Fibroblast of skin of abdomen (primary cell): ENCODE measurements at regions not wholly inside any gene's neighbourhood (a gene's known extent, or its start where the extent isn't known, plus 50 kb on each side); places are given as distances from the start of the nearest gene placed in this dataset.

Source experiments
- DNase-seq: peaks from one replicate; pipeline ENCODE4 v3.0.0-alpha.2; 2013

DNA sequence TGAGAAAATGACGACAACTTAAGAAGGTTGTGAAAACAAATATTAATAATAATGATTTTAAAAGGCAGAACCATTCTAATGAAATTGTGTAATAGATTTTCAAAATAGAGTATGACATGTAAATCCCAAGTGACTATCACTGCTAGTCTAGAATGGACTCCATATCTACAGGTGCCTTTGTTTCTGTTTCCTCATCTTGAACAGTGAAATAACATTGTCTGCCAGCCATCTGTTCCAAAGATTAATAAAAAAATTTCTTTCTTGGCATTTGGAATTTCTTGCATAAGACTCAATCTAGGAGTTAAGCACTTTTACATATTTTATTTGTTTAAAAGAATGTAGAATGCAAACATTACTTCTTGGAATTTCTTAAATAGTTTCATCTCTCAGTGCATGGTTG, 520.1 kb upstream of the ARGLU1 start:
- no peak for DNase-seq

- no peak for DNase-seq
These were observed 511.6 kb upstream of the ARGLU1 start for GRCh38 chr13:107079423-107080049.

DNA sequence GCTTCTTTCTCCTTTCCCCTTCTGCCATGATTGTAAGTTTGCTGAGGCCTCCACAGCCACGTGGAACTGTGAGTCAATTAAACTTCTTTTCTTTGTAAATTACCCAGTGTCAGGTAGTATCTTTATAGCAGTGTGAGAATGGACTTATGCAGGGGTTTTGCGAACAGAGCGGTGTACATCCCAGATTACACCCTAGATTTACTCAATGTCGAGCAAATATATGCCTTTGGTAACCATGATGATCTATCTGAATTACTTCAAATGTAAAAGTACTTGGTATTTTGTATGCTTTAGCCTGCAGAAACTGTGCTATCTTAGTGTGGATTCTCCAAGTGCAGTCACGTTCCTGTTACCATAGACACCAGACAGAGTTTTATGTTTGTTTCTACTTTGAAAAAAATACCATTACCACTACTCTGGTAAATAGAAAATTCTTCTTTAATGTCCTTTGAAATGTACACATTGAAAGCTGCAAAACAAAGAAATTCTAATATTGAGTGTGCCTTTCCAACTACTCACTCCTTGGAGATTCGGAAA, 510.4 kb upstream of the ARGLU1 start:
- no peak for DNase-seq

- DNase-seq: no peak
These were observed 508.9 kb upstream of the ARGLU1 start for GRCh38 chr13:107076801-107077200.

- DNase-seq: no peak
These were observed 507.6 kb upstream of the ARGLU1 start for GRCh38 chr13:107075576-107075975.

GRCh38 chr13:107070792-107071191, 502.9 kb upstream of the ARGLU1 start:
- DNase-seq: no peak

DNA sequence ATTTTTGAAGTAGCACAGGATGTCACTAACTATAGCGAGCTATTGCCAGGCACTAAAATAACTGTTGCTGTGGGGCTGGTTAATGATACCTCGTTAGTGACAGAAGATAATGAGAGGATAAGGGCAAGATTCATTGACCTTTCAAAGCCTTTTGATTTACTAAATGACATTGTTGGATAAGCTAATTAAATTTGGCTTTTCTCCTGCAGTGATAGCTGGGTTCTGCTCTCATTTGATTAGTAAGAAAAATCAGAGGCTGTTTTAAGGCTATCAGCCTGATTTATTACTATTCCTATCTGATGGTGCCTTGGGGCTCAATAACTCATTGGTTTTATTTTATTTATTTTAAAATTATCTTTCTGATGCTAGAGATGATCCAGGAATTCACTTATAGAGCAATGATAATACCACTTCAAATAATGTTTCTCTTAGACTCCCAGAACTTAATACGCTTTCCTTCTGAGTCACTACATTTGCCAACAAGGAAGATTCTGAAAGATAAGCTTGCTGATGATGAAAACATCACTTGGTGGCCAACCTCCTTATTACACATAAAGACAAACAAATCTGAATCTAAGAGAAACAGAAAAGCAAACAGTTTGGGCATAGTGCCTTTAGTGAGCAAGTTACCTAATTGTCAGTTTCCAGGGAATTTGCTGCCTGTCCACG, 501.3 kb upstream of the ARGLU1 start:
- DNase-seq: peak; percentile 5

DNA sequence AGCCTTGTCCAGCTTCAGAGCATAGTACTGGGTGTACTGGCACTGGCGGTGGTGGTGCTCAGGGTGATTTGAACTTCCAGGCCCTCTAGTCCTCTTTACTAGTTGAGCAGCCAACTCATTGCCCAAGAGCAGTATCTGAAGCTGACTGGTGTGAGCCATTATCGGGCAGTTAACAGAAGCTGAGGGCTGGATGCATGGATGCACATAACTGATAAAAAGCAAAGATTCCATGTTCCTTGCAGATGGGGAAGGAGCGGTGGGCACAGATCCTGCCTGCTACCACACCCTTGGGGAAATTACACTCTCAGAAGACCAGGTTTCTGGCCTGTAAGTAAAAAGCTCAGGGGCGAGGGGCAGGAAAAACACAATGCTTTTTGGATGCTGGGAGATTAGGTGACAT, 499.4 kb upstream of the ARGLU1 start:
- DNase-seq: no peak

- peak; percentile 84 for DNase-seq
These were observed 498.4 kb upstream of the ARGLU1 start for GRCh38 chr13:107066355-107066754.

DNA sequence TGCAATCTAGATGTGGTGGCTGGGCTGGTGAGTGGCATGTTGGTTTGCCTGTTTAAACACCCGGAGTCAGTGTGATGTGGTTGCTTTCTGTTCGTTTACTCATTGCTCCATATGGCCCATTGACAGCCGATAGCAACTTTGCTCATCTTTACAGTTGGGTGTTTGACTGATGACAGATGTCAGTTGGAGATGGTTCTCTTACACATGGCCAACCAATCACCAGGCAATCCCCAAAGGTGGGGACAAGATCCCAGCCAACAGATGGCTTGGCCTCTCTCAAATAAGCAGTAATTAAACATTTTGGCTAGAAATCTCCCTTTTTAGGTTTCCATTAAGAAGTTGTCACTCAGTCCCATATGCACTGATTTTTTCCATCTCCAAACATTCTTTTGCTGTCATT, 497.1 kb upstream of the ARGLU1 start:
- no peak for DNase-seq

- no peak for DNase-seq
These were observed 489.2 kb upstream of the ARGLU1 start for GRCh38 chr13:107057028-107057631.

DNA sequence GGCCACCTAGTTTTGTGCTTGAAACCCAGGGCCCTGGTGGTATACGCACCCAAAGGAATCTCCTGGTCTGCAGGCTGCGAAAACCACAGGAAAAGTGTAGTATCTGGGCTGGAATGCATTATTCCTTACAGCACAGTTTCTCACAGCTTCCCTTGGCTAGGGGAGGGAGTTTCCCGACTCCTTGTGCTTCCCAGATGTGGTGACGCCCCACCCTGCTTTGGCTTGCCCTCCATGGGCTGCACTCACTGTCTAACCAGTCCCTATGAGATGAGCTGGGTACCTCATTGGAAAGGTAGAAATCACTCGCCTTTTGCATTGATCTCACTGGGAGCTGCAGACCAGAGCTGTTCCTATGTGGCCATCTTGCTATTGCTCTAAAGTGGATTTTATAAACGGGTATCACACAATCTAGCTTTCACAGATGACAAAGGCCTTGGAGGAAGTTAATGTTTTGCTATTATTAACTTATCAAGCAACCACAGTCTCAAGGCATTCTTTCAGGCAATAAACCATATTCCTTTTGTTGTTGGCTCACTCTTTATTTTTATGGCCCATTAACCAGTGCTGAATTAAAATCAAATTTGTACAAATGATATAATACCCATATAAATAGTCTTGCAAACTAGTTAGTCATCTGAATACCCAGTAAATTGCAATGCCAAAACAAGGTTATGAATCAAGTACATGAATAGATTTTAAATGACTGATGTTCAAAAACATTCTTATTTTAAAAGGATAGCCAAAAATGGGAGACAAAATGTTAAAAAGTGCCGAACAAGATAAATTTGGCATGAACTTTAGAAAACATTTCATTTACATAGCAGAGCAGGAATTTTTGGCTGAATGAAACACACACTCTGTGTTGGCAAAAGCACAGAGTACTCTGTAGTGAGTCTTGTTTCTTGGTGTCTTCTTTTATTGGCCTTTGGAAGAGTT, 475.4 kb upstream of the ARGLU1 start:
- DNase-seq: peak; percentile 82

- peak; percentile 86 for DNase-seq
These were observed 467.8 kb upstream of the ARGLU1 start for GRCh38 chr13:107035778-107036177.

DNA sequence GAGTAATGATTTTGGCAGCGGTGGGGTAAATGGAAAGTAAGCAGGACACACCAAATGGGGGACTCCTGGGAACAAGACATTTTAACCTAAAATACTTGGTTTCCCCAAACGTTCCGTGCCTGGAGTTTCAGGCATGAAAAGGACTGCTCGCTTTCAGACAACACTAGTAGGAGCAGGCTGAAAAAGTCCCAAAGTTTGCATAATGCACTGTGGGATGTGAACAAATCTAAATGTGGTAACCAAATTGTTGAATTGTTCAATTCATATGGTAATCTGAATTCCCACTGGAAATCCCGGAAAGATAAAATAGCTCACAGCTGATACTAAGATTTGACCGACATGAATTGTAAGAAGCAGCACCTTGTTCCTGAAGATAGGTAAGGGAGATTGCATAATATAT, 467.2 kb upstream of the ARGLU1 start:
- no peak for DNase-seq

DNA sequence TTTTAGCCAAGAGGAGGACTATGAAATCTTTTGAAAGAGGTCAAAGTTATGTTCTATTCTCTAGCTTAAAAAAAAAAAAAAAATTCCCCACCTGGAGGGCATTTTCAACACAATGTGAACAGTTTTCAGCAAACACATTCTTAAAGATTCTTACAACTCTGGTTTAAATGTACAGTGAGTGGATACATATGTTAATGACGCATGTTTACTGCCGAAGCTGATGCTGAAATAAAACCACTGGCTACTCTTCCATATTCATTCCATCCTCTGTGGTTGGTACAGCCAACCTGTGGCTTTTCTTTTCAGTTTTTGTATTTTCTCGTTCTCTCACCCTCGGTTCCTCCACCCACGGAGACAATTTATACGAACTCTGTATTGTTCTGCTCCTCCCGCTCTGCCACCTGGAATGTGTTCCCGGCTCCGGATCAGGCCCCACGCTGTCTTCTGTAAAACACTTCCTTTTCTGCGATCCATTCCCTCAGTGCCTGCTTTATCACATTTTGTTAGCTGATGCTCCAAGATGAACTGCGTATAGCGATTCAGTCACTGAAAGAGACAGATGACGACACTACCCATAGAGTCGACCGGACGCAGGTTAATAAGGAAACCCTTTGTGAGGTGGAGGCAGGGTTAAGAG, 466.4 kb upstream of the ARGLU1 start:
- DNase-seq: peak; percentile 57

GRCh38 chr13:107031716-107032115, 463.8 kb upstream of the ARGLU1 start:
- no peak for DNase-seq

- no peak for DNase-seq
These were observed 460.8 kb upstream of the ARGLU1 start for GRCh38 chr13:107028751-107029150.

- peak; percentile 36 for DNase-seq
These were observed 458.1 kb upstream of the ARGLU1 start for GRCh38 chr13:107025991-107026390.

DNA sequence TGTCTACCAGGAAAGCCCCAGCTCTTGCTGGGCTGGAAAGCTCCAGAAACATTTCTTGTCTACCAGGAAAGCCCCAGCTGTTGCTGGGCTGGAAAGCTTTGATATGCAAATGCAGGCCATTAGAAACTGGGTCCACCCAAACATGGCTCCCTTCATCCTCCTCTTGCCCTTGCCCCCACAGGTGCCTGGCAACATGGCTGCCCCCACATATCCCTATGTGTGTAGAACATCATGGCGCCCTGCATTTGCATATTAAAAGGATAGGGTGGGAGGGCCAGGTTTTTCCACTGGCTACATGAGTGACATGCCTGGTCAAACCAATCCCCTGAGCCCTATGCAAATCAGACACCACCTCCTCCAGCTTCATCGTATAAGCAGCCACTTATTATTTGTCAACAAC, 455.4 kb upstream of the ARGLU1 start:
- DNase-seq: no peak

GRCh38 chr13:107020393-107020792, 452.5 kb upstream of the ARGLU1 start:
- DNase-seq: no peak

GRCh38 chr13:107018285-107018684, 450.3 kb upstream of the ARGLU1 start:
- no peak for DNase-seq

DNA sequence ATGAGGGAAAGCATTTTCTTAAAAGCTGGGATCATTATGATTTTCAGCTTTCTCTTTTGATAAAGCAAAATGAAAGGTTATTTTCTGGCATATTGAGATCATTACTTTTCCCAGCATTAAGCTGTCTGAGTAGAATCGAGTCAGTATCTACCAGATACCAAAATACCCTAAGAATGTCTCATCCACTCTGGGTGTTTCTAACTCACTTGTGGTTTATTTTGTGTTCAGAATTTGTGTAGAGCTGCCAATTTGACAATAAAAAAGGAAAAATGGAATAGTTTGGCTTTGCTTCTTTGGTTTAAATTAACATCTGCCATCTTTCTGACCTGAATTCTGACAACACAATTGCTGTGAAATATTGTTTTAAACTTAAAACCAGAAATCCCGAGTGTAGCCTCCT, 438.7 kb upstream of the ARGLU1 start:
- peak; percentile 60 for DNase-seq
